GM19035 (cell line): ENCODE measurements at regions not wholly inside any gene's neighbourhood (a gene's known extent, or its start where the extent isn't known, plus 50 kb on each side); places are given as distances from the start of the nearest gene placed in this dataset.
"Not testable (repeated sequence)": the region's sequence is repeated elsewhere in the genome, so short reads cannot be mapped to it uniquely, and the experiment has no call there.

ENCODE experiments used
- ATAC-seq: cut with Tn5 transposase; IDR thresholded peaks from one replicate; pipeline ENCODE4 v1.9.1; 2021; ENCODE audit not compliant: unreplicated experiment

DNA sequence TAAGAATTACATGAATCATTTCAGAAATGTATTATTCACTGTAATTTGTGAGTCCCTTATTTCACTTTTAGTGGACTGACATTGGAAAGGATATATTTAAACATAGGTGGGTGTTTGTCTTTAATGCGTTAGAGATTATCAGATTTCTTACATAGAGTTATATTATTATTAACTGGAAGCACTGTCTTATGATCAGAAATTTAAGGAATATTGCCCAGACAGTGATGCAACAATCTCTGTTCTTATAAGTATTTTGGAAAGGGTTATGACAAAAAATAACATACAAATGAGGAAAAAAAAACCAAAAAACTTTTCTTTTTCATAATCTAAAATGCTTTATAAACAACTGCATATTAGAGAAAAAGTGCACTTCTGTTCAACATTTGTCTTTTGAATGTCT is 836.6 kb downstream of the SLC6A15 start:
- no peak for ATAC-seq

DNA sequence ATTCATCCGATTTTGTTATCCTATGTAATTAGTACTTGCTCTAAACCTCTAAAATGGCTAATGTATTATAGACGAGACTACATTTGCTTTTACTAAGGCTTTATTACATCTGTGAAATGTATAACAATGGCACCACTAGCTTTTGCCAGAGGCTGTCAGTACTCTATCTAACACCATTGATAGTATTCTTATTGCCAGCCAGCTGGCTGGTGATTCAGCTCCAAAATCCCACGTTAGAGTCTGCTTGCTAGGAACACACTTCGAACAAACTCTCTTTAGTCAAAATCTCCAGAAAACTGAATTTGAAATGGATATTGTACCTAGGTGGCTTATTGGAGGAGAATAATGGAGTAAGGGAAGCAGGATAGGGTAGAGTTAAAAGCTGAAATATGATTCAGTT is 839.2 kb downstream of the SLC6A15 start:
- ATAC-seq: no peak

DNA sequence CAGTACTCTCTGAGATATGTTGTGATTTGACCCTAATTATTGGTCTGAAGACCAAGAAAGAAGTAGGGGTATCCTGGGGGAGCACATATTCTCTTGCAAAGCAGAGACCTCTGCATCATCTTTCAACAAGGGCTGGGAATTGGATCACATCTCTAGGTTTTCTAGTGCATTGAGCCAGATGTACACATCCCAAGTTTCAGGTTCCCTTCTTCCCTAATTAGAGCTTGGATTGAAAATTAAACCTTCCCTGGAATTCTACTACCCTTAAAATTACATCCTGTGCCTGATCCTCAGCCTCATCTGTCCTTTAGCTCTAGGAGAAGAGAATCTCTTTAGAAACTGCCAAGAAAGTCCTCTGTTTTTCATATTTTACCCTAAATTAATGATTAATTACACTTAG is 839.6 kb downstream of the SLC6A15 start:
- no peak for ATAC-seq

DNA sequence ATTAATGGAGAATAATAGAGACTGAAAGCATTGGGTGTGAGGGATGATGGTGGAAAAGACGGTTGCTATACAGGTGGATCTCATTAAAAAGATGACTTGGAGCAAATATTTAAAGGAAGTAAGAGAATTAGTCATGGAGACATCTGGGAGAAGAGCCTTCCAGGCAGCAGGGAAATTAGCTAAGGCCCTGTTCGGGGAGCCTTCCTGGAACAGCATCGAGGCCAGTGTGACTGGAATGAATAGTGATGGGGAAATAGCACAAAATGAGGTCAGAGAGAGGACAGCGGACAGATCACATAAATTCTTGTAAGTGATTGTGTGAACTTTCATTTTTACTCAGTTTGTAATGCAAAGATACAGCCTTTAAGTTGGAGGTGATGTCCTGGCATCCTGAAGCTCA is 842.3 kb downstream of the SLC6A15 start:
- no peak for ATAC-seq

DNA sequence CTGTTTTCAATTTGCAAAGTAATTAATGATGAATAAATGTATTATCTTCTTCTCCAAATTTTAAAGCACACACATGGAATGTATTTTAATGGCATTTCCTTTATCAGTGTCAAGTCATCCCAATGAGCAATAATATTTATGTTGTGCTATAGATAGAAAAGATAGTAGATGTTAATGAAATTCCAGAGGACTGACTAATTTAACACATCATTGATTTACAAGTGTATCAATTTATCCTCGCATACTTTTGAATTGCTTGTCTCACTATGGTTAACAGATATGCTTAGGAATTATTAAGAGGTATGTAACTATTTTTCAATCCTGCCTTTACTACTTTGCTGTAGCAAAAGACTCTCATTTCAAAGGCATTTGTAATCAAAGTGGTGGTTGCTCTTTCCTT is 842.9 kb downstream of the SLC6A15 start:
- no peak for ATAC-seq

DNA sequence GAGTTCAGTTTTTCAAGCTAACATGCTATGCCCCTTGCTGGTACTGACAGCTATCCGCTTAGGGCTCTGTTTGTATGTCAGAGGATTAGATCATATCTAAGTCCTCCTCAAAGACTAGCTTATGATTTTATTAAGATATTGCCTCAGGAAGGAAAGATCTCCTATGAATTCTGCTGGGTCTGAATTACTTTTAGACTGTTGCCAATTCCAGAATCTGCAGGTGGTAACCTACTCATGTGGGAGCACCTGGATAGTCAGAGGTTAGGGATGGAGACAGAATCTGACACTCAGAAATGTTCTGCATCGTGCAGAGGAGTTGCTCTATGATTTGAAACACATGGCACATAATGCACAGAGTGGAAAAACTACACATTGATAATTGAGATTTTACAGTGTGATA is 843.4 kb downstream of the SLC6A15 start:
- no peak for ATAC-seq

DNA sequence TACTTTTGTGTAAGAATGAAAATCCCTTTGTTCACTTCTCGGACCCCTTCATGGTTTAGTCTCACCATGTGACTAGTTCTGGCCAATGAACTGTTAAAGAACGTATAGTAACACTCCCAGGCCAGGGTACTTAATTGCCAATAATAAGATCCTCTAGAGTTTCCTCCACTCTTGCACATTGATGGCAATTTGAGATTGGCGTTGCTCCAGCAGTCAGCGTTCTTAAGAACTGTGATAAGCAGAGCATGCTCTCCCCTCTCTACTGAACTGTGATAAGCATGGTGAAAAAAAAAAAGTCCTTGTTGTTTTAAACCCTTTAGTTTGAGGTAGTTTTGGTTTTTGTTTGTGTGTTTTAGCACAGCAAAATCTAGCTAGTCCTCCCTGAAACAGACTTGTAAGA is 854.5 kb downstream of the SLC6A15 start:
- ATAC-seq: no peak

DNA sequence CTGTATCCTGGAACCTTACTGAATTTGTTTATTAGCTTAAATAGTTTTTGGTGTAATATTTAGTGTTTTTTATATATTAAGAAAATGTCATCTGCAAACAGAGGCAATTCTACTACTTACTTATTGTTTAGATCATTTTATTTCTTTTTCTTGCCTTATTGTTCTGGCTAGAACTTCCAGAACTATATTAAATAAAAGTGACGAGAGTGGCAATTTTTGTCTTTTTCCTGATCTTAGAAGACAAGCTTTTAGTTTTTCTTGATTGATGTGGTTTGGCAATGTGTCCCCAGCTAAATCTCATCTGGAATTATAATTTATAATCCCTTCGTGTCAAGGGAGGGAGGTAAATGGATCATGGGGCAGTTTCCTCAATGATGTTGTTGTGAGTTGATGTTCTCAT is 857.8 kb downstream of the SLC6A15 start:
- ATAC-seq: no peak

DNA sequence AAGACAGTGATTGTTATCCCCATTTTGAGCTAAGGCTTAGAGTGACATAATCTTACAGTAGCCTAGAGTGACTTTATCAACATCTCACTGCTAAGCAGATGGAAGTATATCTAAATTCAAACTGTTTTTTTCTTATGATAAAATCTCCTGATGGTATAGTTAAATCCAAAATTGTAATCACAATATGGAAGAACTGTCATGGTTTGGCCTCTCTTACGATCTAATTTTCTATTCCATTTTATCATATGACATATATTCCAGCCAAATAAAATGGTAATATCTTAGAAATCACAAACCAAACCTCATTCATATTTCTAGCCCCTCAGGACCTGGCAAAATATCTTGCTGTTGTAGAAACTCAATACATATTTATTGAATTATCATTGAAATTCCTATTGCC is 864.7 kb downstream of the SLC6A15 start:
- ATAC-seq: no peak

DNA sequence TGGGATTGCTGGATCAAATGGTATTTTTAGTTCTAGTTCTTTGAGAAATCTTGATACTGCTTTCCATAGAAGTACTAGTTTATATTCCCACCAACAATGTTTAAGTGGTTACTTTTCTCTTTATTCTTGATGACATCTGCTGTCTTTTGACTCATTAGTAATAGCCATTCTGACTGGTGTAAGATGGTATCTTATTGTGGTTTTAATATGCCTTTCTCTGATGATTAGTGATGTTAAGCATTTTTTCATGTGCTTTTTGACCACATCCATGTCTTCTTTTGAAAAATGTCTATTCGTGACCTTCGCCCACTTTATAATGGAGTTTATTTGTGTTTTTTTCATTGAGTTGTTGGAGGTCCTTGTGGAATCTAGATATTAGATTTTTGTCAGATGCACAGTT is 865.7 kb downstream of the SLC6A15 start:
- no peak for ATAC-seq

DNA sequence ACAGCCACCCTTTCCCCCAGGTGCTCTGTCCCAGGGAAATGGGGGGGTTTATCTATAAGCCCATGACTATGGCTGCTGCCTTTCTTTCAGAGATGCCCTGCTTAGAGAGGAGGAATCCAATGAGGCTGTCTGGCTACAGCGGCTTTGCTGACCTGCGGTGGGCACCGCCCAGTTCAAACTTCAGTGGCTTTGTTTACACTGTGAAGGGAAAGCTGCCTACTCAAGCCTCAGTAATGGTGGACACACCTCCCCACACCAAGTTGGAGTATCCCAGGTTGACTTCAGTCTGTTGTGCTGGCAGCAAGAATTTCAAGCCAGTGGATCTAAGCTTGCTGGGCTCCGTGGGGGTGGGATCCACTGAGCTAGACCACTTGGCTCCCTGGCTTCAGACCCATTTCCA is 869.2 kb downstream of the SLC6A15 start:
- ATAC-seq: no peak

DNA sequence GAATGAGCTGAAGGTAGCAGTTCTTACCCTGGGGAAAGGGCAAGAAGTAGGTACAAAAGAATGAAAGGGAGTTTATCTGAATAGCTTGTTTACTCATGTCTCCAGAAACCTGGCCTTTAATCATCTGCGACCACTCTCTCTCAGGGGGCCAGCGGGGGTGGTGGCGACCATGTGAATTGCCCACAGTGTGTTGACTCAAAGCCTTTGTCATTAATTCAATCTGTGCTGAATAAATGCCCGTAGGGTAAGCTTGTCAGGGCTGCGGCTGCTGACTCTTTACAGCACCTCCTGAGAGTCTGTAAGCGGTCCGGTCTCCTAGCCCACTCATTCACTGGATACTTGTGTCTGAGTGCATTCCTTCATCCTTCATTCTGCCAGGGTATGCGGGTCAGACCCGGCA is 874.4 kb downstream of the SLC6A15 start:
- no peak for ATAC-seq

DNA sequence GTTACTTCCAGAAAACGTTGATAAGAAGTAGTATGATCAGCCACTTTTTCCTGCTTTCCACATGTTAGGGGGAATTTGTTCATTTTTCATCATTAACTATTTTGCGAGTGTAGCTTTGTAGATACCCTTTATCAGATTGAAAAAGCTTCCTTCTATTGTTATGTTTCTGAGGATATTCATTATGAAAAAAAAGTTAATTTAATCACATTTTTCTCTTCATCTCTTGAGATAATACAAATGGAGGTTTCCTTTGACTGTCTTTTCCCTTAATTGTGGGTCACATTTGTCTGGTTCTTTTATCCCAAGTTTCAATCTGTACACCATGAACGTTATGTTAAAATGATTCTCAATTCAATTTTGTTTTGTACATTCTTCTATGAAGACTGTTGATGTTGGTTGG is 875.7 kb downstream of the SLC6A15 start:
- no peak for ATAC-seq

DNA sequence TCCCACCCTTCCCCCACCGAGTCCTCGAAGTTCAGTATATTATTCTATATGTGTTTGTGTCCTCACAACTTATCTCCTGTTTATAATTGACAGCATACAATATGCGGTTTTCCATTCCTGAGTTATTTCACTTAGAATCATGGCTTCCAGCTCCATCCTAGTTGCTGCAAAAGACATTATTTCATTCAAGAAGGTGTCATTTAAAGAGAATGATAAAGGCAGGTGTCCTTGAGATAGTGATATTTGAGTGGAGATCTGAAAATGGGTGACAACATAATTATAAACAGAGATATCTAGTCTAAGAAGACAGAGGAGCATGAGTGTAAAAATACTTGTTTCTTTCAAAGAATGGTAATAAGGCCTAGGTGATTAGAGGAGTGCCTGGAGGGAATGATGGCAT is 876.8 kb downstream of the SLC6A15 start:
- ATAC-seq: no peak

DNA sequence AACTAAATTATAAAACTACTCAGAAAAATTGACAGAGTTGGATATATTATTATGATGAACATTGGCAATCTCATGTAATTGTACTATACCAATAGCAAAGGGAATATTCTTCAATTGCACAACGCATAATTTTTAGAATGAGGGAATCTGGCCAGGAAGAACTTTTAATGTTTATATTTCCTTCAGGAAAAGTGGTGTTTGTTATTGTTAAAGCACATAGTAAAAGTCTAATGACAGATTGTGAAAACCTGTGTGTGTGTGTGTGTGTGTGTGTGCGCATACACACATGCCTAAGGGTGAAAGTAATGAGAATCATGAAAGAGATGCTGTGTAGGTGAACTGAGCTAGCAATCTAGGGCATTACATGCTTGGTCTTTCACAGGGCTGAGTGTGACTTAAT is 877.7 kb downstream of the SLC6A15 start:
- ATAC-seq: no peak

DNA sequence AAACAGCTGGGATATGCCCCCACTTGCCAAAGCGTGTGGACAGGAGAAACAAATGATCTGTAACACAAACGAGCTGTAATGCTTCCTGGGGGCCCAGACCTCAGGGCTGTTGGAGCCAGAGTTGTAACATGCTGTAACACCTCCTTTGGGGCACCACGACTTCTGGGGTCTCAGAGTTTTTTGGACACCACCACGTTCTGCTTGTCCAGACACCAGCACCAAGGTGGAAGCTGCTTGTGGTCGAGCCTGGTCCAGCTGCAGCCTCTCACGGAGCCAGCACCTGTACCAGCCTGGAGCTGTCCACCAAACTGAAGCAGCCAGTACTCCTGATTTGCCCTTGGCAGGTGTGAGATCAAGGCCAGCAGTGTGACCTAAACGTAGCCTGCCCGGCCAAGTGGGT is 879.4 kb downstream of the SLC6A15 start:
- no peak for ATAC-seq

DNA sequence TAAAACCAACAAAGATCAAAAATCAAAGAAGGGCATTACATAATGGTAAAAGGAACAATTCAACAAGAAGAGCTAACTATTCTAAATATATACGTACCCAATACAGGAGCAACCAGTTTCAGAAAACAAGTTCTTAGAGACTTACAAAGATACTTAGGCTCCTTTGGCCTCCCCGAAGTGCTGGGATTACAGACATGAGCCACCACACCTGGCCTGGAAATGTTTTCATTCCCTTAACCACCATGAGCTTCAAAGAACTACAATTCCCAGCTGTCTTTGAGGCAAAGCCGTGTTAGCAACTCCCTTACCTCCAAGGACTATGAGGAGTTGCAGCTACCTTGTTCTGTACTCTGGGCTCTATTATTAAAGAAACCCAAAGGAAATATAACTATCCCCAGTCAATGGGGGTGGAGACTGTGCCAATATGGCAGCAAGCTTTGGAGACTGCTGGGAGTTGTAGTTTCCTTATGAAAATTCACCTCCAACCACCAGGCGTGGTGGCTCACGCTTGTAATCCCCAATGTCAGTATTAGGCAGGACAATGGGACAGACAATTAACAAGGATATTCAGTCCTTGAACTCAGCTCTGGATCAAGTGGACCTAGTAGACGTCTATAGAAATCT is 893.9 kb downstream of the SLC6A15 start:
- ATAC-seq: not testable (repeated sequence)

DNA sequence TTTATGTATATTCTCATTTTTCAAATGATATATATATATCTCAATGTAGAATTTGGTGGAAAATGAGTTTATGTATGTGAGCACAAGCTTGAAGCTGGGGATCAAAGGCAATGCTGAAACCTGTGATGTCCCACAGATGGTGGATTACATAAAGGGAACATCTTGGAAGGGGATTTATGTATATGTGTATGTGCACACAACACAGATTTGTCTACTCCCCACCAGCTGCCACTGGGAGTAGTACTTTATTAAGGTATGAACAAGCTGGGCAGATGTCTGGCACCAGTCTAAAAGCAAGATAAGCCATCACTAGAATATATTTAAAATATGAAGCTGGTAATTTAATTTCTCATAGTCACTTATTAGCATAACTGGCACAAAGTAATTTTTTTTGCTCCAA is 895.6 kb downstream of the SLC6A15 start:
- no peak for ATAC-seq

DNA sequence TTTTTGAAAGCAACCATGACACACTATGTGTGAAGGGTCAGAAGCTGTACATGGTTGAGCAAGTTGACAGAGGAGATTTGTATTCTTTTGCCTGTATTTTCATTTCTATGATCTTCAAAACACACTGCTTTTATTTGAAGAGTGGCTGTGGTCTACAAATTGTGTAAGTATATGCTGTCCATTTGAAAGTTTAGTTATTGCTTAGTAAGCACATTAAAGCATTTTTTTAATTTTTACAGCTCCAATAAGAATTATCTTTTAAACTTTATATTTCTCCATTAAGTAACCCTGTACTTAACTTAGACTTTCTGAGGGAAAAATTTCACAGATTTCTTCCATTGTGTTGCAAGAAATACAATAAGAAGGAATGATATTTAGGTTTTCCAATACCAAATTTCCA is 915.2 kb downstream of the SLC6A15 start:
- no peak for ATAC-seq

DNA sequence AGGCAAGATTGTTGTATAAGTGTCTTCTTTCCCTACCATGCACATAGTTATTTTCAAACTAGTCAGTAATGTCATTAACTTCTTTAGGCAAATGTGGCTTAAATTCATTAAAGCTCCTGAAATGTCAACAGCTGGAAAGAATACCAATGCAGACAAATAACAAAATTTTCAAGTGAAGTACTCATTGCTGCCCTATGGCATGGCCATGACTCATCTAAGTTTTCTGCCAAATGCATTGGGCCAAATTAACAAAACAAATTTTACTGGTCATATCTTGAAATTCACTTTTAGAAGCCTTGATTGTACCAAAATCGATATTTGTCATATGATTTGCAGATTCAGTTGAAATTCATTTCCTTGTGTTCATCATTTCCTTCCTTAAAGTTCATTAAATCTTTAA is 915.9 kb downstream of the SLC6A15 start:
- ATAC-seq: no peak

DNA sequence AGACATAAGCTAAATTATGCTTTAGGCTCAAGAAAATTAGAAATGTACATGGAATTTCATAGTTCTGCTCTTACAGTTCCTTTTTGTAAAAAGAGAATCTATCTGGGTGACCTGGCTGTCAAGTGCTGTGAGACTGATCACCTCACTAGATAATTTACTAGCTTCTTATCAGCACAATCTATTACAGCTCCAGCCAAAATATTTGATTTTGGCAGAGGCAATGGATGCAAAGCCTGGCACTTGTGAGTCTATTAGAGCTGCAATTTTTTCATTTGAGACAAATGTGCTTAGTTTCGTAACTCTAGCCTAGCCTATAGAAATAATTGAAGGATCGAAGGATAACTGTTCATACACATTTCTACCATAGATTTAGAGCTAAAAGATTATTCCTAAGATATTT is 927.5 kb downstream of the SLC6A15 start:
- no peak for ATAC-seq

DNA sequence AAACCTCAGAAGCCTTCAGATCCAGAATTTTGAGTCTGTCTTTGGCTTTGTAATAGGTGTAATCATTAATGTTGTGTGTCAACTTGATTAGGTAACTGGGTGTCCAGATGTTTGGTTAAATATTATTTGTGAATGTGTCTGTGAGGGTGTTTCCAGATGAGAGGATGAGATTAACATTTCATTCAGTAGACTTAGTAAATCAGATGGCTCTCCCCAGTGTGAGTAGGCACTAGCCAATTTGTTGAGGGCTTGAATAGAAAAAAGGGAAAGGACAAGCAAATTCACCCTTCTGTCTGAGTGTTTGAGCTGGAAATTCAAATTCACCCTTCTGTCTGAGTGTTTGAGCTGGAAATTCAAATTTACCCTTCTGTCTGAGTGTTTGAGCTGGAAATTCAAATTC is 932.2 kb downstream of the SLC6A15 start:
- no peak for ATAC-seq

DNA sequence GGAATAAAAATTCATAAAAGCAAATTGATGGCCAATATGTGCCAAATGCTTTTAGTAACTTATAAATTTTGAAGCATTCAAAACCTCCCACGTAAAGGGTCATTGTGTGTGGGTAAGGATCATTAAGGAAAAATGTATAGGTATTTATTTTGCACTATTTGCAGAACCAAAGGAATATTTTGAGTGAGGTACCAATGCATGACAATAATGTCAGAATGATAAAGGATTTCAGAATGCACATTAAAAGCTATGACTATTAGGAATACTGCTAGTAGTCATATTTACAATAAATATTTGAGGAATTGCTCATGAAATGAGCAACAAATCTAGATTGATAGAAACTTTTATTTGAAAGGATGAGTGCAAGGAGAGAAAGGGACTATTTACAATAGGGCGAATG is 932.8 kb downstream of the SLC6A15 start:
- no peak for ATAC-seq

DNA sequence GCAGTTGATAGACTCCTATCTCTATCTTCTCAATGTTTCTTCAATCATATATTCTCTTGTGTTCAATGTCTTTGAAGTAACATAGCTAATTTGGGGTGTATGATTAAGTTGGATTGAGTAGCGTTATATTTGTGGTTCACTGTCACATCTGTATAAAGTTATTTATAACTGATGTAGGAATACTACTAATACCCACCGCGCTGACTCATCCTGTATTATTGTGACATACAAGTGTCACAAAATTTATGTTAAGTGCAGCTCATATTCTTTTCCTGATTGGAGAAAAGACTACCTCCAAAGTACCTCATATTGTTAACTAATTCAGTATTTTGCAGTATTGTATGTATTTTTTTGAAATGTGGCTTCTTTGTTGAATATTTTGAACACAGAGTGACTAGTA is 940.8 kb downstream of the SLC6A15 start:
- no peak for ATAC-seq
